HEK293T (cell line): ENCODE measurements at regions not wholly inside any gene's neighbourhood (a gene's known extent, or its start where the extent isn't known, plus 50 kb on each side); places are given as distances from the start of the nearest gene placed in this dataset.

Experiments
- ARNT ChIP-seq: fragments of 450-650 bp; IDR thresholded peaks from 2 replicates; pipeline ENCODE4 v1.6.1; 2017; ENCODE audit warnings: mild to moderate bottlenecking
- BHLHE40 ChIP-seq: fragments of 450-650 bp; IDR thresholded peaks from 2 replicates; pipeline ENCODE4 v1.6.1; 2016; ENCODE audit warnings: mild to moderate bottlenecking, moderate library complexity, borderline replicate concordance
- ELF4 ChIP-seq: fragments of 450-650 bp; IDR thresholded peaks from 2 replicates; pipeline ENCODE4 v1.6.1; 2017; ENCODE audit warnings: antibody characterized with exemption
- FOXA1 ChIP-seq: fragments of 450-650 bp; IDR thresholded peaks from 2 replicates; pipeline ENCODE4 v1.6.1; 2016; ENCODE audit warnings: mild to moderate bottlenecking
- FOXK2 ChIP-seq: fragments of 450-650 bp; IDR thresholded peaks from 2 replicates; pipeline ENCODE4 v1.6.1; 2016; ENCODE audit warnings: mild to moderate bottlenecking
- FOXM1 ChIP-seq: fragments of 450-650 bp; IDR thresholded peaks from 2 replicates; pipeline ENCODE4 v1.6.1; 2017; ENCODE audit warnings: mild to moderate bottlenecking, borderline replicate concordance
- L3MBTL2 ChIP-seq: fragments of 450-650 bp; conservative IDR thresholded peaks from 2 replicates; pipeline ENCODE4 v1.6.1; 2016; ENCODE audit warnings: mild to moderate bottlenecking
- LEF1 ChIP-seq: fragments of 450-650 bp; IDR thresholded peaks from 2 replicates; pipeline ENCODE4 v1.6.1; 2017; ENCODE audit warnings: mild to moderate bottlenecking, borderline replicate concordance
- NFRKB ChIP-seq: fragments of 450-650 bp; IDR thresholded peaks from 2 replicates; pipeline ENCODE4 v1.6.1; 2016; ENCODE audit warnings: mild to moderate bottlenecking, moderate library complexity
- PKNOX1 ChIP-seq: fragments of 450-650 bp; IDR thresholded peaks from 2 replicates; pipeline ENCODE4 v1.6.1; 2016
- SP1 ChIP-seq: fragments of 450-650 bp; IDR thresholded peaks from 2 replicates; pipeline ENCODE4 v1.6.1; 2017
- SUZ12 ChIP-seq: fragments of 450-650 bp; IDR thresholded peaks from 2 replicates; pipeline ENCODE4 v1.6.1; 2016; ENCODE audit warnings: mild to moderate bottlenecking
- TARDBP ChIP-seq: fragments of 450-650 bp; IDR thresholded peaks from 2 replicates; pipeline ENCODE4 v1.6.1; 2016
- ZNF384 ChIP-seq: fragments of 450-650 bp; IDR thresholded peaks from 2 replicates; pipeline ENCODE4 v1.6.1; 2016

GRCh38 chr7:26046878-26047277 lies 105.1 kb upstream of the NFE2L3 start:
- TF ChIP-seq NFRKB (no peak), FOXM1 (no peak), ELF4 (no peak), BHLHE40 (no peak), L3MBTL2 (no peak), SUZ12 (no peak), FOXK2 (no peak), ZNF384 (no peak), TARDBP (no peak), FOXA1 (no peak), ARNT (no peak), SP1 (no peak), LEF1 (no peak), PKNOX1 (no peak)
